Thyroid gland (tissue), 4 donors: ENCODE measurements at regions not wholly inside any gene's neighbourhood (a gene's known extent, or its start where the extent isn't known, plus 50 kb on each side); places are given as distances from the start of the nearest gene placed in this dataset.
A peak's percentile ranks its signal among the peaks of the same experiment; 100 is the strongest.

Experiments used
- DNase-seq, 2 donors: peaks; one replicate each; pipeline ENCODE4 v3.0.0-alpha.2; 2019
- H3K27ac ChIP-seq, 3 donors: fragments of 200-600 bp; sonication (generic); 1 replicate in 2 of 3; 2 replicates in 1 of 3; pipeline ENCODE4 v1.5.1; 2016 to 2019; ENCODE audit warnings: mild to moderate bottlenecking in 1 of 3, moderate library complexity in 1 of 3
- H3K27me3 ChIP-seq: fragments of 200-600 bp; sonication (generic); one replicate; pipeline ENCODE4 v1.5.1; 2019
- H3K36me3 ChIP-seq, 2 donors: fragments of 200-600 bp; sonication (generic); one replicate each; pipeline ENCODE4 v1.5.1; 2016 to 2019
- H3K4me1 ChIP-seq, 2 donors: fragments of 200-600 bp; sonication (generic); one replicate each; pipeline ENCODE4 v1.5.1; 2017 to 2019
- H3K4me3 ChIP-seq, 3 donors: fragments of 200-600 bp; sonication (generic); replicated peaks in 1 of 3; 1 replicate in 2 of 3; 2 replicates in 1 of 3; pipeline ENCODE4 v1.5.1; 2016; ENCODE audit warnings: mild to moderate bottlenecking in 1 of 3
- H3K9me3 ChIP-seq: fragments of 200-600 bp; sonication (generic); one replicate; pipeline ENCODE4 v1.5.1; 2017
- CTCF ChIP-seq, 6 experiments: fragments of 200-600 bp in 3 of 6; fragments of 450-650 bp in 3 of 6; sonication (generic) in 3 of 6; IDR thresholded peaks; one replicate each; pipeline ENCODE4 v1.5.1; 2016 to 2019; ENCODE audit warnings: antibody characterized with exemption in 6 of 6, mild to moderate bottlenecking in 2 of 6, inconsistent platforms in 1 of 6, moderate library complexity in 1 of 6
- POLR2A ChIP-seq, 2 donors: fragments of 450-650 bp; IDR thresholded peaks; one replicate each; pipeline ENCODE4 v1.6.1; 2017; ENCODE audit warnings: antibody characterized with exemption in 2 of 2, mild to moderate bottlenecking in 2 of 2, moderate library complexity in 1 of 2
- WGBS, 2 donors: methylation state at CpG; one replicate each; pipeline ENCODE4 v1.1.5; 2017; 5-methylcytosine and 5-hydroxymethylcytosine counted together
- intact Hi-C: fragments of 100-400 bp; cut with DNase I; formaldehyde crosslinking; loops from one replicate; pipeline ENCODE4 v1.15.1; 2023

- no peak for DNase-seq
- no peak overlapping the region for H3K27ac ChIP-seq
- 68 to 76% methylated on average over 5 of the region's 5 CpGs for WGBS, 2 donors
- H3K9me3 ChIP-seq: no peaks in the 10 kb centered on the region
- intact Hi-C loops: loop anchor here (10.0 kb wide), 1 partner anchor 53 kb away; the partner anchor contains the start of gene NBL1
- H3K27me3 ChIP-seq: no peaks in the 10 kb centered on the region
- H3K36me3 ChIP-seq: no peaks in the 10 kb centered on the region
- TF ChIP-seq POLR2A (IDR thresholded peaks at IDR 0.05) (no peak), CTCF (IDR thresholded peaks at IDR 0.05) (no peak)
- H3K4me3 ChIP-seq: no peak overlapping the region
- peaks cover 5 to 9% of the 10 kb centered on the region in 2 donors for H3K4me1 ChIP-seq
Measured at GRCh38 chr1:19591482-19592091, 52.5 kb upstream of the NBL1 start.

DNA sequence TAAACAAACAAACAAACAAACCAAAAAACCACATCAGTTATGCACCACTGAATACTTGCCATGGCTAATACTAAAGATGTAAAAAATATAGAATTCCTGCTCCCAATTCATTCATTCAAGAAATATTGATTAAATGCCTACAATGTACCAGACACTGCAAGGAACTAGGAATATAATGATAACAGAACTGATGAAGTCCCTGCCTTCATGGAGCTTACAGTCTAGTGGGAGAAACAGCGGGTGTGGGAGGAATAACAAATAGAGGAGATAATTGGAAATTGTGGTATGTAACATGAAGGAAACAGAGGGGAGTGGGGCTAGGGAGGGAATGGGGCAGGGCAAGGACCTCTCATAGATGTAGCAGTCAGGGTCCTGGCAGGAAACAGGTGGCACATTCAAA is 58.6 kb upstream of the NBL1 start:
- Histone ChIP-seq H3K4me1 (peaks cover 0 to 7% of the 10 kb centered on the region in 2 donors), H3K4me3 (no peak overlapping the region), H3K27me3 (no peaks in the 10 kb centered on the region), H3K9me3 (no peaks in the 10 kb centered on the region), H3K36me3 (no peaks in the 10 kb centered on the region), H3K27ac (no peak overlapping the region)
- no peak for DNase-seq
- no peak for TF ChIP-seq POLR2A (IDR thresholded peaks at IDR 0.05)
- TF ChIP-seq CTCF (IDR thresholded peaks at IDR 0.05): no peak
- intact Hi-C loops: loop anchor here (10.0 kb wide), 2 partner anchors 101 to 241 kb away; partner anchors contain the start of gene CAPZB
- 96% methylated on average over 1 of the region's 1 CpG for WGBS, 2 donors

GRCh38 chr1:19582318-19582717 is 61.8 kb upstream of the NBL1 start:
- Histone ChIP-seq H3K4me3 (no peak overlapping the region), H3K4me1 (peaks cover 0 to 7% of the 10 kb centered on the region in 2 donors), H3K9me3 (no peaks in the 10 kb centered on the region), H3K27me3 (no peaks in the 10 kb centered on the region), H3K36me3 (no peaks in the 10 kb centered on the region), H3K27ac (no peak overlapping the region)
- peak; percentile 77 to 83 for DNase-seq
- WGBS, 2 donors: 19 to 34% methylated on average over 4 of the region's 4 CpGs
- intact Hi-C loops: loop anchor here (10.0 kb wide), 2 partner anchors 98 to 238 kb away; partner anchors contain the start of gene CAPZB
- TF ChIP-seq POLR2A (IDR thresholded peaks at IDR 0.05) (no peak), CTCF (IDR thresholded peaks at IDR 0.05) (peak in 5 of 6 experiments; percentile 48 to 77 (median 73))

GRCh38 chr1:19581381-19581780 is 62.7 kb upstream of the NBL1 start:
- 95% methylated on average over 7 of the region's 7 CpGs for WGBS, 2 donors

More at GRCh38 chr1:19581381-19581780, 62.7 kb upstream of the NBL1 start:
- no peak overlapping the region for H3K27ac ChIP-seq
- no peaks in the 10 kb centered on the region for H3K36me3 ChIP-seq
- no peak for TF ChIP-seq CTCF (IDR thresholded peaks at IDR 0.05)
- TF ChIP-seq POLR2A (IDR thresholded peaks at IDR 0.05): no peak
- intact Hi-C loops: loop anchor here (10.0 kb wide), 2 partner anchors 97 to 237 kb away; partner anchors contain the start of gene CAPZB
- H3K27me3 ChIP-seq: no peaks in the 10 kb centered on the region
- peaks cover 0 to 7% of the 10 kb centered on the region in 2 donors for H3K4me1 ChIP-seq
- no peak for DNase-seq
- H3K4me3 ChIP-seq: no peak overlapping the region
- no peaks in the 10 kb centered on the region for H3K9me3 ChIP-seq
